ENCODE measurements at regions not wholly inside any gene's neighbourhood (a gene's known extent, or its start where the extent isn't known, plus 50 kb on each side); places are given as distances from the start of the nearest gene placed in this dataset.
"Not testable (repeated sequence)": the region's sequence is repeated elsewhere in the genome, so short reads cannot be mapped to it uniquely, and the experiment has no call there.

GRCh38 chr12:87585882-87586557, 443.2 kb downstream of the C12orf50 start:
- H3K27ac Mint-ChIP-seq (ENCODE audit: unreplicated experiment): no peak overlapping the region
- Histone ChIP-seq H3K27ac (ENCODE audit: low read depth, low read length) (no peak overlapping the region), H3K4me2 (ENCODE audit: low read length) (no peak overlapping the region), H3K9me3 (ENCODE audit: insufficient read depth, low read depth, low read length) (no peaks in the 10 kb centered on the region), H3K9ac (ENCODE audit: low read length) (no peak overlapping the region), H3K4me3 (ENCODE audit: insufficient read depth, low read depth, low read length) (no peak overlapping the region), H3K79me2 (ENCODE audit: insufficient read depth, low read length) (no peaks in the 10 kb centered on the region), H2AFZ (ENCODE audit: low read depth, low read length) (no peak overlapping the region), H3K27me3 (ENCODE audit: insufficient read depth, low read length) (no peaks in the 10 kb centered on the region), H3K36me3 (ENCODE audit: insufficient read depth, low read length) (no peaks in the 10 kb centered on the region), H3K4me1 (ENCODE audit: insufficient read depth, low read length) (no peaks in the 10 kb centered on the region), H4K20me1 (ENCODE audit: insufficient read depth, low read length) (no peaks in the 10 kb centered on the region)
- H3K4me3 Mint-ChIP-seq (ENCODE audit: unreplicated experiment): no peak overlapping the region
- no peaks in the 10 kb centered on the region for H3K27me3 Mint-ChIP-seq (ENCODE audit: low read depth, unreplicated experiment)
- no peaks in the 10 kb centered on the region for H3K36me3 Mint-ChIP-seq (ENCODE audit: low read depth, unreplicated experiment)
- DNase-seq (ENCODE audit: low read depth) (no peak), FAIRE-seq (no peak)
- TF ChIP-seq EZH2 (IDR thresholded peaks at IDR 0.05; ENCODE audit: insufficient read depth, low read length) (no peak), CTCF (IDR thresholded peaks at IDR 0.05; ENCODE audit: insufficient read depth, low read depth, low read length) (no peak)
- H3K4me1 Mint-ChIP-seq (ENCODE audit: low read depth, unreplicated experiment): no peaks in the 10 kb centered on the region
- peaks cover 2% of the 10 kb centered on the region for H3K9me3 Mint-ChIP-seq (ENCODE audit: unreplicated experiment)

DNA sequence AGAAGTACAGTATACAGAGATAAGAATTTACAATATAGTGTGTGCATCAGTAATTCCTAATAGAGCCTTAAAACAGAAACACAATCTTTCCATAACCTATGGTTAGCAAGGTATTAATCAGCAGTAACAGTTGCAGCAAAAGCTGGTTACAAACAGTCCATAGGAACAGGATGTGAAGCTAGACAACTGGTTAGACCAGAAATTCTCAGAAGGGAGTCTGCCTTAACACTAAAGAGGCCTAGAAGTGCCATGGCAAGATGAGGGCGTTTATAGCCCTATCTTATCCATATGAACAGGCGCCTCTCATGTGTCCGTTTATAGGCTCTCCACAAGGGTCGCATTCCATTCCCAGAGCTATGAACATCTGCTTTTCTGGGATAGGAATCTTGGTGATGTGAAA, 450.1 kb downstream of the C12orf50 start:
- not testable (repeated sequence) for H3K27me3 ChIP-seq (ENCODE audit: insufficient read depth, low read length); H3K36me3 ChIP-seq (ENCODE audit: insufficient read depth, low read length); H3K9ac ChIP-seq (ENCODE audit: low read length); H2AFZ ChIP-seq (ENCODE audit: low read depth, low read length); DNase-seq (ENCODE audit: low read depth); H3K4me1 ChIP-seq (ENCODE audit: insufficient read depth, low read length); H3K9me3 ChIP-seq (ENCODE audit: insufficient read depth, low read depth, low read length); H3K4me1 Mint-ChIP-seq (ENCODE audit: low read depth, unreplicated experiment); H3K9me3 Mint-ChIP-seq (ENCODE audit: unreplicated experiment); H3K27me3 Mint-ChIP-seq (ENCODE audit: low read depth, unreplicated experiment); H3K4me2 ChIP-seq (ENCODE audit: low read length); H3K79me2 ChIP-seq (ENCODE audit: insufficient read depth, low read length); H4K20me1 ChIP-seq (ENCODE audit: insufficient read depth, low read length); H3K4me3 Mint-ChIP-seq (ENCODE audit: unreplicated experiment); H3K27ac ChIP-seq (ENCODE audit: low read depth, low read length); H3K36me3 Mint-ChIP-seq (ENCODE audit: low read depth, unreplicated experiment); FAIRE-seq; H3K27ac Mint-ChIP-seq (ENCODE audit: unreplicated experiment); H3K4me3 ChIP-seq (ENCODE audit: insufficient read depth, low read depth, low read length)

DNA sequence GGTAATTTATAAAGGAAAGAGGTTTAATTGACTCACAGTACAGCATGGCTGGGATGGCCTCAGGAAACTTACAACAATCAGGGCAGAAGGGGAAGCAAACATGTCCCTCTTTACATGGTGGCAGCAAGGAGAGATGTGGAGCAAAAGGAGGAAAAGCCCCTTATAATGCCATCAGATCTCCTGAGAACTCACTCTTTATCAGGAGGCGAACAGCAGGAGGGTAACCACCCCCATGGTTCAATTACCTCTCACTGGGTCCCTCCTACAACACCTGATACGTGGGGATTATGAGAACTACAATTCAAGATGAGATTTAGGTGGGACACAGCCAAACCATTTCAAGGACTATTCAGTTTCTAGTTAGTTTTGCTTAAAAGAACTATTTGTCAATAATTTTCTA, 453.3 kb downstream of the C12orf50 start:
- H3K4me3 Mint-ChIP-seq (ENCODE audit: unreplicated experiment): no peak overlapping the region
- H3K27ac Mint-ChIP-seq (ENCODE audit: unreplicated experiment): no peak overlapping the region
- no peaks in the 10 kb centered on the region for H3K9me3 Mint-ChIP-seq (ENCODE audit: unreplicated experiment)
- Histone ChIP-seq H2AFZ (ENCODE audit: low read depth, low read length) (no peak overlapping the region), H3K4me1 (ENCODE audit: insufficient read depth, low read length) (no peaks in the 10 kb centered on the region), H3K27me3 (ENCODE audit: insufficient read depth, low read length) (no peaks in the 10 kb centered on the region), H3K4me2 (ENCODE audit: low read length) (no peak overlapping the region), H3K9ac (ENCODE audit: low read length) (no peak overlapping the region), H3K27ac (ENCODE audit: low read depth, low read length) (no peak overlapping the region), H3K4me3 (ENCODE audit: insufficient read depth, low read depth, low read length) (no peak overlapping the region), H3K9me3 (ENCODE audit: insufficient read depth, low read depth, low read length) (no peaks in the 10 kb centered on the region), H3K36me3 (ENCODE audit: insufficient read depth, low read length) (no peaks in the 10 kb centered on the region), H4K20me1 (ENCODE audit: insufficient read depth, low read length) (no peaks in the 10 kb centered on the region), H3K79me2 (ENCODE audit: insufficient read depth, low read length) (no peaks in the 10 kb centered on the region)
- TF ChIP-seq EZH2 (IDR thresholded peaks at IDR 0.05; ENCODE audit: insufficient read depth, low read length) (no peak), CTCF (IDR thresholded peaks at IDR 0.05; ENCODE audit: insufficient read depth, low read depth, low read length) (no peak)
- FAIRE-seq (no peak), DNase-seq (ENCODE audit: low read depth) (no peak)
- H3K4me1 Mint-ChIP-seq (ENCODE audit: low read depth, unreplicated experiment): no peaks in the 10 kb centered on the region
- H3K27me3 Mint-ChIP-seq (ENCODE audit: low read depth, unreplicated experiment): no peaks in the 10 kb centered on the region
- H3K36me3 Mint-ChIP-seq (ENCODE audit: low read depth, unreplicated experiment): no peaks in the 10 kb centered on the region

- H2AFZ ChIP-seq (ENCODE audit: low read depth, low read length); H3K4me1 ChIP-seq (ENCODE audit: insufficient read depth, low read length); H3K27me3 ChIP-seq (ENCODE audit: insufficient read depth, low read length); H3K27me3 Mint-ChIP-seq (ENCODE audit: low read depth, unreplicated experiment); H3K9me3 ChIP-seq (ENCODE audit: insufficient read depth, low read depth, low read length); H3K36me3 Mint-ChIP-seq (ENCODE audit: low read depth, unreplicated experiment); DNase-seq (ENCODE audit: low read depth); H3K9ac ChIP-seq (ENCODE audit: low read length); H3K4me1 Mint-ChIP-seq (ENCODE audit: low read depth, unreplicated experiment); H3K27ac ChIP-seq (ENCODE audit: low read depth, low read length); H3K4me2 ChIP-seq (ENCODE audit: low read length); H3K9me3 Mint-ChIP-seq (ENCODE audit: unreplicated experiment); H3K4me3 ChIP-seq (ENCODE audit: insufficient read depth, low read depth, low read length); H3K36me3 ChIP-seq (ENCODE audit: insufficient read depth, low read length); FAIRE-seq; H3K4me3 Mint-ChIP-seq (ENCODE audit: unreplicated experiment); H3K27ac Mint-ChIP-seq (ENCODE audit: unreplicated experiment); H3K79me2 ChIP-seq (ENCODE audit: insufficient read depth, low read length); H4K20me1 ChIP-seq (ENCODE audit: insufficient read depth, low read length): not testable (repeated sequence)
These were observed 462.3 kb downstream of the C12orf50 start for GRCh38 chr12:87566918-87567317.

All from astrocyte (in vitro differentiated cells and primary cell).